ENCODE measurements at regions not wholly inside any gene's neighbourhood (a gene's known extent, or its start where the extent isn't known, plus 50 kb on each side); places are given as distances from the start of the nearest gene placed in this dataset.
"Not testable (repeated sequence)": the region's sequence is repeated elsewhere in the genome, so short reads cannot be mapped to it uniquely, and the experiment has no call there.

- in situ Hi-C loops (cut with HindIII; ENCODE audit: low pct_unique_long_range_greater_than_20kb, low sequenced_read_pairs): no loop called here
- no peak for DNase-seq (ENCODE audit: low read depth, low spot score)
Measured at GRCh38 chr3:7960601-7961000, 541.0 kb upstream of the LMCD1 start.

DNA sequence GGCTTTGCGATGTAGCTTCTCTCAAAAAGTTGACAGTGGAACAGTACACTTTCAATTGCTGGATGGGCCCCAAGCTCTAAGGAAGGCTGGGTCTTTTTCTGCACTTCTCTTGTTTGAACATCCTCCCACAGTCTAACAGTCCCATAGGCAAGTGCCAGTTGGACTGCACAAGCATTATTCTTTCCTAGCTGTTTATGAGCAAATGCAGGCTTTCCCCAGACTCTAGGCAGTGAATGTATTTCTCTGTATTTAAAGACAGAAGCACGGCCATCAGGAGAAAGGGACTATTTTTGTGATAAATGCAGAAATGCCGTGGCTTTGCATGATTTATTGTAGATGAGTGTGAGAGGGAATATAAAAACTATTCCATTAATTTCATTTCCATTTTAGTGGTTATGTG lies 539.3 kb upstream of the LMCD1 start:
- in situ Hi-C loops (cut with HindIII; ENCODE audit: low pct_unique_long_range_greater_than_20kb, low sequenced_read_pairs): no loop called here
- DNase-seq (ENCODE audit: low read depth, low spot score): no peak

GRCh38 chr3:7964899-7965298 lies 536.7 kb upstream of the LMCD1 start:
- peak; percentile 8 for DNase-seq (ENCODE audit: low read depth, low spot score)
- in situ Hi-C loops (cut with HindIII; ENCODE audit: low pct_unique_long_range_greater_than_20kb, low sequenced_read_pairs): no loop called here

DNA sequence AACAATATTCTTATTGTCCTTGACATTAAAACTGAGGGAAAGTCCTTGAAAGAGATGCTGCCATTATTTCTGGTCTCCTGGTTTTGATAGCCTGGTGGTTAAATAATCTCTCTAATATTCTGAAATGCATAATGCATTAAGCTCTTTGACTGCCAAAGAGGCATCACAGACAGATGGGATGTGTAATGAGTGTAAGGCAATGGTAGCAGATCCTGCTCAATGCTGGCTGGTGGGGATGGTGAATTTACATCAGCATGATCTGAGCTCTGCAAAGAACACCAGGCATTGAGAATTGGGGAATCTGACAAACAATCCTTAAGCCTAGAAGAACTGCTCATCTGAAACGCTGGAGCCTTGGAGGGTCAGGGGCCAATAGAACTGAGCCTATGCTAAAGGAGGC lies 528.6 kb upstream of the LMCD1 start:
- in situ Hi-C loops (cut with HindIII; ENCODE audit: low pct_unique_long_range_greater_than_20kb, low sequenced_read_pairs): no loop called here
- no peak for DNase-seq (ENCODE audit: low read depth, low spot score)

- in situ Hi-C loops (cut with HindIII; ENCODE audit: low pct_unique_long_range_greater_than_20kb, low sequenced_read_pairs): no loop called here
- DNase-seq (ENCODE audit: low read depth, low spot score): peak; percentile 96
Measured at GRCh38 chr3:7977245-7978086, 524.2 kb upstream of the LMCD1 start.

DNA sequence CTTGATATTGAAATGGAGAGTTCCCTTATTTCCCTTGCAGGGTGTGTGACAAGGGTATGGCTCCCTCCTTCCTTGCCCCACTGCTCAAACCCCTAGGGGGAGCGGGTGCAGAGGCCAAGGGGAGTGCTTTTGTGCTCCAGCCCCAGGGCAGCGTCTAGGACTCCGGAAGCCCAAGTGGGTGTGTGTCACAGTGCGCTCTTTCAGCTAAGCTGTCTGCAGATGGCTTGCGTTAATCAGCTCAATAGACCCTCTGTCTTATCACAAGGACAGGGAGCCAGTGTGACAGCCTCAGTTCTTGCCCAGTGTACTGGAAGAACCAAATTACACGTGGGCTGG lies 523.6 kb upstream of the LMCD1 start:
- in situ Hi-C loops (cut with HindIII; ENCODE audit: low pct_unique_long_range_greater_than_20kb, low sequenced_read_pairs): no loop called here
- DNase-seq (ENCODE audit: low read depth, low spot score): peak; percentile 99

DNA sequence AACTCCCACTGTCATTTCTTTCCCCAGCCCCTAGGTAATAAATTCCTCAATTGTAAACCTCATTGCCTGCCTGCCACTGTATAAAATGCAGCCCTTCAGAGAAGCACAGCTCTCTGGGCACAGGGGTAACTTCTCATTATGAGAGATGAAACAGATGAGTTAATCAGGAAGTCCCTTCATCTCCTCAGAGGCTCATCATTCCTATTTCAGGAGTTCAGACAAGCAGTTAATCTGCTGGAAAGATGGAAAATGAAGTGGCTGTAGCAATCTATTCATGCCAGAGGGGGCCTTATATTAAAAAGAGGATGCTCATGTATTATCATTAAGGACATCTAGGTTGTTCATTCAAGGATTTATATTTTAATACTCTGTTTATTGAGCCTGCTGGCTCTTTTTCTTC lies 519.5 kb upstream of the LMCD1 start:
- in situ Hi-C loops (cut with HindIII; ENCODE audit: low pct_unique_long_range_greater_than_20kb, low sequenced_read_pairs): no loop called here
- DNase-seq (ENCODE audit: low read depth, low spot score): no peak

GRCh38 chr3:7999384-7999783 lies 502.2 kb upstream of the LMCD1 start:
- in situ Hi-C loops (cut with HindIII; ENCODE audit: low pct_unique_long_range_greater_than_20kb, low sequenced_read_pairs): no loop called here
- no peak for DNase-seq (ENCODE audit: low read depth, low spot score)

DNA sequence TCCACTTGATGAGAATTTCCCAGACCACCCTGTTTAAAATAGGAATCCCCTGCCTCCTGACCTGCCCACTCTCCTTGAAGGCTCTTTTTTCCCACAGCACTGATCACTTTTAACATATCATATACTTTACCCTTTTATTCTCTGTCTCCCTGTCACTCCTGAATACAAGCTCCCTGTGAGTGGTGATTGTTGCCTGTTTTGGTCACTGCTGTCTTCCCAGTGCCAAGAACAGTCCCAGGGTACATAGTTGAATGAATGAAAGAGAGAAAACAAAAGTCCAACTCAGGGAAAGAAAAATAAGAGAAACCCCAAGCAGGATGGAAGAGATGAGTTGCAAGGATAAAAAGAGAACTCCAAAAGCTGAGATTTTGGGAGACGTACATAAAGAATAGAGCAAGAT lies 500.3 kb upstream of the LMCD1 start:
- DNase-seq (ENCODE audit: low read depth, low spot score): no peak
- in situ Hi-C loops (cut with HindIII; ENCODE audit: low pct_unique_long_range_greater_than_20kb, low sequenced_read_pairs): no loop called here

GRCh38 chr3:8001712-8002111 lies 499.9 kb upstream of the LMCD1 start:
- in situ Hi-C loops (cut with HindIII; ENCODE audit: low pct_unique_long_range_greater_than_20kb, low sequenced_read_pairs): no loop called here
- DNase-seq (ENCODE audit: low read depth, low spot score): no peak

GRCh38 chr3:8011902-8012301 lies 489.7 kb upstream of the LMCD1 start:
- in situ Hi-C loops (cut with HindIII; ENCODE audit: low pct_unique_long_range_greater_than_20kb, low sequenced_read_pairs): no loop called here
- DNase-seq (ENCODE audit: low read depth, low spot score): no peak

GRCh38 chr3:8020047-8020841 lies 481.4 kb upstream of the LMCD1 start:
- in situ Hi-C loops (cut with HindIII; ENCODE audit: low pct_unique_long_range_greater_than_20kb, low sequenced_read_pairs): no loop called here
- peak; percentile 6 for DNase-seq (ENCODE audit: low read depth, low spot score)

DNA sequence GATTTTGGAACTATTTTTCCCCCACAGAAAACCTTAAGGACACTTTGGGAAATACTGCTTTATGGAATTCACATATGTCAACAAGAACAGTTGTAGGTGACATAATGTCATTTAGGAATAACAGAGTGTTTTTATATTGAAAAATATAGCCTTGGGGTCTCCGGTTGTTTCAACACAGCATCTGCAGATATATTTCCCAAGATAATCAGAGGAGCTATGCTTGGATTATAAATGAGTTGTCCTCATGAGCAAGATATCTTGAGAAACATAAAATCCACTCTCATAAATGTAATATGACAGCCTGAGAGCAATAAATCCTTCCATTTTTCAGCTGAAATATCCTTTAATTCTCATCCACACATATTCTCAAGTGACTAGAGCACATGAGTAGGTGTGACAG lies 473.7 kb upstream of the LMCD1 start:
- in situ Hi-C loops (cut with HindIII; ENCODE audit: low pct_unique_long_range_greater_than_20kb, low sequenced_read_pairs): no loop called here
- DNase-seq (ENCODE audit: low read depth, low spot score): no peak

DNA sequence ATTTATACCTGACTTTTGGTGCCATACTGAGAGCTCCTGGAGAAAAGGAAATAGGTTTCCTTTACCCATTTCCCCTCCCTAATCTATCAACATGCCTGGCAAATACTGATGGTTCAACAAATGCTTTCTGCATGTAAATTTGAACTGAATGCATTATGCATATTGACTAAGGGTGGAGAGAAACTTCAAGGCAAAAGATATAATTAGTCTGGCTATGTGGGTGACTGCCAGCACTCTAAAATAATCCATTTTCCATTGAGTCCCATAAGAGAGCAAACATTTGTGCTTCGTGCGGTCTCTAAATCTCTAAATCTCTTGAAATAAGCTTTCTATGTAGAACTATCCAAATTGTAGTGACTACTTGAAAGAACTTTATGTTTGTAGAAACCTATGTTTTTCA lies 451.3 kb upstream of the LMCD1 start:
- DNase-seq (ENCODE audit: low read depth, low spot score): no peak
- in situ Hi-C loops (cut with HindIII; ENCODE audit: low pct_unique_long_range_greater_than_20kb, low sequenced_read_pairs): no loop called here

DNA sequence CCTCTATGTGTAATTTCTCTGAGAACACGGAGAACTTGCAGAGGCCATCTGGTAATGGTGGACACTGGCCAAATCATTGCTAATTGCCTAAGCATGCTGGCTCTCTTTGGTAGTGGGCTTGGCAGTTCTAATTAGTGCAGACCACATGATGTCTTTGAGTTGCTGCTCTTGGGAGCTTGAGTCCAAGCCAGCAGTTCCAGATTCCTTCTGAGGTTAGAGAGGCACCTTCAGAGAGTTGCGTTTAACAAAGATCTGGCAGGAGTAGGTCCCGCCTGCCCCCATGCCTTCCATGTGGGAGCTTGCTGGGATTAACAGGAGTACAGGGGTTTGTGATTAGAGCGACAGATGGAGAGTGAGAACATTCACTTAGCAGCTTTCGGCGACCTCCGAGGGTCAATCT lies 449.0 kb upstream of the LMCD1 start:
- in situ Hi-C loops (cut with HindIII; ENCODE audit: low pct_unique_long_range_greater_than_20kb, low sequenced_read_pairs): no loop called here
- DNase-seq (ENCODE audit: low read depth, low spot score): no peak

GRCh38 chr3:8068135-8068534 lies 433.5 kb upstream of the LMCD1 start:
- DNase-seq (ENCODE audit: low read depth, low spot score); in situ Hi-C loops (cut with HindIII; ENCODE audit: low pct_unique_long_range_greater_than_20kb, low sequenced_read_pairs): not testable (repeated sequence)

- no peak for DNase-seq (ENCODE audit: low read depth, low spot score)
- in situ Hi-C loops (cut with HindIII; ENCODE audit: low pct_unique_long_range_greater_than_20kb, low sequenced_read_pairs): no loop called here
Measured at GRCh38 chr3:8069471-8069870, 432.2 kb upstream of the LMCD1 start.

DNA sequence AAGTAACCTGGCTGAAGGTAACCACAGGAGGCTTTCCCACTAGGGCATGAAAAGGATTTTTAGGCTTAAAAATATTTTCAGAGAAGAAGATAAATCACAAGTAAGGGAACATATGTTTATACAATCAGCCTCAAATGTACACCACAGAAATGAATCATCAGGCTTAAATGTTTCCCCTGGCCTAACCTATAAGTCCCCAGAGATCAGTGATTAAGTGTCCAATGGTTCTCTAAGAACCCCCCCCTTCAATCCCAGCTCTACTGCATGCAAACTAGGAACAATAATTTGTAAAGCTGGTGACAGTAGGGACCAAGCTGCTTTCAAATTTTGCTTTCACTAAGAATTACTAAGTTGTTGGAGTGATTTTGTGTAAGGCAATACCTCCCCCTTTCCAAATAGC lies 431.6 kb upstream of the LMCD1 start:
- DNase-seq (ENCODE audit: low read depth, low spot score): no peak
- in situ Hi-C loops (cut with HindIII; ENCODE audit: low pct_unique_long_range_greater_than_20kb, low sequenced_read_pairs): no loop called here

DNA sequence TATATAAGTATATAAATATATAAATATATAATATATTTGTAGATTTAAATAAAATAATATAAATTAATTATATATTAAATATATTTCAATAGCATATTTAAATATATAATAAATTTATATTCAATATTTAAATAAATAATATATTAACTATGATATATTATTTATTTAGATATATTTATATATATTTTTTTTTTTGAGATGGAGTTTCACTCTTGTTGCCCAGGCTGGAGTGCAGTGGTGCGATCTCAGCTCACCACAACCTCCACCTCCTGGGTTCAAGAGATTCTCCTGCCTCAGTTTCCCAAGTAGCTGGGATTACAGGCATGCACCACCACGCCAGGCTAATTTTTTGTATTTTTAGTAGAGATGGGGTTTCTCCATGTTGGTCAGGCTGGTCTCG lies 426.9 kb upstream of the LMCD1 start:
- DNase-seq (ENCODE audit: low read depth, low spot score); in situ Hi-C loops (cut with HindIII; ENCODE audit: low pct_unique_long_range_greater_than_20kb, low sequenced_read_pairs): not testable (repeated sequence)
